Right lobe of liver (tissue), 6 donors: ENCODE measurements at regions not wholly inside any gene's neighbourhood (a gene's known extent, or its start where the extent isn't known, plus 50 kb on each side); places are given as distances from the start of the nearest gene placed in this dataset.
A peak's percentile ranks its signal among the peaks of the same experiment; 100 is the strongest.

Experiments used
- ATAC-seq, 4 donors: fragments of 200-7000 bp; cut with Tn5 transposase; one replicate each; pipeline ENCODE4 v1.9.1; 2020; ENCODE audit warnings: mild to moderate bottlenecking in 4 of 4, moderate library complexity in 4 of 4
- DNase-seq, 3 donors: peaks; one replicate each; pipeline ENCODE4 v3.0.0-alpha.2; 2020
- H3K27ac ChIP-seq, 3 donors: fragments of 200-600 bp; one replicate each; pipeline ENCODE4 v1.8.0; 2022
- H3K27me3 ChIP-seq, 2 donors: fragments of 200-600 bp; one replicate each; pipeline ENCODE4 v1.8.0; 2022
- H3K36me3 ChIP-seq, 4 donors: fragments of 200-600 bp; sonication (generic) in 1 of 4; one replicate each; pipeline versions ENCODE4 v1.5.1 to v1.8.0; 2017 to 2022; ENCODE audit warnings: control low read depth in 1 of 4
- H3K4me1 ChIP-seq, 4 donors: fragments of 200-600 bp; sonication (generic) in 1 of 4; one replicate each; pipeline versions ENCODE4 v1.5.1 to v1.8.0; 2017 to 2022; ENCODE audit warnings: control low read depth in 1 of 4
- H3K4me3 ChIP-seq, 3 donors: fragments of 200-600 bp; one replicate each; pipeline ENCODE4 v1.8.0; 2022
- H3K9me3 ChIP-seq, 4 donors: fragments of 200-600 bp; sonication (generic) in 1 of 4; one replicate each; pipeline versions ENCODE4 v1.5.1 to v1.8.0; 2017 to 2022; ENCODE audit warnings: control low read depth in 1 of 4
- CTCF ChIP-seq, 4 donors: fragments of 200-600 bp in 3 of 4; fragments of 450-650 bp in 1 of 4; IDR thresholded peaks; one replicate each; pipeline versions ENCODE4 v1.5.1 to v1.8.0; 2016 to 2022; ENCODE audit warnings: antibody characterized with exemption in 4 of 4, mild to moderate bottlenecking in 2 of 4
- POLR2A ChIP-seq: fragments of 450-650 bp; IDR thresholded peaks from one replicate; pipeline ENCODE4 v1.6.1; 2017; ENCODE audit warnings: antibody characterized with exemption, mild to moderate bottlenecking
- whole genome bisulfite sequencing: methylation state at CpG from one replicate; pipeline ENCODE4 v1.1.6; 2018; ENCODE audit warnings: low coverage, low lambda C conversion rate; ENCODE audit not compliant: insufficient coverage; ENCODE audit errors: missing lambda C conversion rate; 5-methylcytosine and 5-hydroxymethylcytosine counted together
- intact Hi-C, 2 donors: fragments of 100-400 bp; cut with DNase I; formaldehyde crosslinking; loops; one replicate each; pipeline versions ENCODE4 v1.11.2 to v1.14.1; 2022
- donor health status: DM: no; HTN: yes; CAD: no.
- donor health status: DM: no; HTN: no; CAD: no.
- donor health status: DM: no; HTN: no; CAD: no.
- donor health status: DM: no; HTN: yes; CAD: no.
- donor health status: DM: no; HTN: yes; CAD: no.

GRCh38 chr1:195105773-195106172, 1502.5 kb downstream of the KCNT2 start:
- no peaks in the 10 kb centered on the region for H3K27me3 ChIP-seq
- no peaks in the 10 kb centered on the region for H3K9me3 ChIP-seq
- no peaks in the 10 kb centered on the region for H3K36me3 ChIP-seq
- no peak for TF ChIP-seq POLR2A
- no peak for TF ChIP-seq CTCF (IDR thresholded peaks at IDR 0.05)
- H3K4me3 ChIP-seq, result no peak overlapping the region
- intact Hi-C loops, result no loop called here
- no peak for ATAC-seq
- DNase-seq, result no peak
- H3K4me1 ChIP-seq, result no peaks in the 10 kb centered on the region
- no peak overlapping the region for H3K27ac ChIP-seq
- whole genome bisulfite sequencing, result 18% methylated on average over 2 of the region's 2 CpGs

GRCh38 chr1:195105281-195105680, 1503.0 kb downstream of the KCNT2 start:
- Histone ChIP-seq H3K9me3 (no peaks in the 10 kb centered on the region), H3K4me3 (no peak overlapping the region), H3K27ac (no peak overlapping the region), H3K27me3 (no peaks in the 10 kb centered on the region), H3K4me1 (no peaks in the 10 kb centered on the region), H3K36me3 (no peaks in the 10 kb centered on the region)
- ATAC-seq (no peak), DNase-seq (no peak)
- intact Hi-C loops, result no loop called here
- TF ChIP-seq CTCF (IDR thresholded peaks at IDR 0.05), result no peak
- TF ChIP-seq POLR2A, result no peak
- WGBS, result 33% methylated on average over 1 of the region's 2 CpGs

- Histone ChIP-seq H3K4me3 (no peak overlapping the region), H3K4me1 (no peaks in the 10 kb centered on the region), H3K27me3 (no peaks in the 10 kb centered on the region), H3K9me3 (no peaks in the 10 kb centered on the region), H3K27ac (no peak overlapping the region), H3K36me3 (no peaks in the 10 kb centered on the region)
- no CpG with 5 or more reads among the region's 4 CpGs for WGBS
- intact Hi-C loops, result no loop called here
- DNase-seq, result peak in 1 of 3 donors; percentile 12
- TF ChIP-seq POLR2A, result no peak
- no peak for TF ChIP-seq CTCF (IDR thresholded peaks at IDR 0.05)
- ATAC-seq, result no peak
These were observed 1510.9 kb downstream of the KCNT2 start for GRCh38 chr1:195097316-195097715.

GRCh38 chr1:195096051-195096521, 1512.2 kb downstream of the KCNT2 start:
- Histone ChIP-seq H3K9me3 (no peaks in the 10 kb centered on the region), H3K27ac (no peak overlapping the region), H3K4me3 (no peak overlapping the region), H3K36me3 (no peaks in the 10 kb centered on the region), H3K4me1 (no peaks in the 10 kb centered on the region), H3K27me3 (no peaks in the 10 kb centered on the region)
- ATAC-seq, result no peak
- DNase-seq, result peak in 1 of 3 donors; percentile 9
- no peak for TF ChIP-seq POLR2A
- TF ChIP-seq CTCF (IDR thresholded peaks at IDR 0.05), result no peak
- intact Hi-C loops, result no loop called here
- 46% methylated on average over 2 of the region's 9 CpGs for WGBS

GRCh38 chr1:195085196-195085595, 1523.0 kb downstream of the KCNT2 start:
- no peak for DNase-seq
- Histone ChIP-seq H3K27ac (no peak overlapping the region), H3K36me3 (no peaks in the 10 kb centered on the region), H3K4me1 (no peaks in the 10 kb centered on the region), H3K9me3 (no peaks in the 10 kb centered on the region), H3K27me3 (no peaks in the 10 kb centered on the region), H3K4me3 (no peak overlapping the region)
- 57% methylated on average over 3 of the region's 3 CpGs for WGBS
- intact Hi-C loops, result no loop called here
- TF ChIP-seq POLR2A (no peak), CTCF (IDR thresholded peaks at IDR 0.05) (no peak)
- no peak for ATAC-seq
